ENCODE measurements at regions not wholly inside any gene's neighbourhood (a gene's known extent, or its start where the extent isn't known, plus 50 kb on each side); places are given as distances from the start of the nearest gene placed in this dataset.
A peak's percentile ranks its signal among the peaks of the same experiment; 100 is the strongest.
"Not testable (repeated sequence)": the region's sequence is repeated elsewhere in the genome, so short reads cannot be mapped to it uniquely, and the experiment has no call there.

GRCh38 chr3:5489536-5489935, 302.0 kb downstream of the EDEM1 start:
- Histone ChIP-seq H3K4me1 (no peaks in the 10 kb centered on the region), H4K20me1 (no peaks in the 10 kb centered on the region), H3K27me3 (no peaks in the 10 kb centered on the region), H3K36me3 (no peaks in the 10 kb centered on the region), H3K9me3 (replicated peaks in 1 of 11) (no peaks in the 10 kb centered on the region), H3K4me2 (no peak overlapping the region), H3K9ac (no peak overlapping the region), H3K4me3 (no peak overlapping the region), H3K27ac (no peak overlapping the region)
- no peak for TF ChIP-seq Cebpa-rat (IDR thresholded peaks at IDR 0.05)

GRCh38 chr3:5494905-5495519, 307.5 kb downstream of the EDEM1 start:
- Histone ChIP-seq H3K36me3 (no peaks in the 10 kb centered on the region), H4K20me1 (no peaks in the 10 kb centered on the region), H3K4me3 (no peak overlapping the region), H3K9me3 (replicated peaks in 1 of 11) (no peaks in the 10 kb centered on the region), H3K27me3 (no peaks in the 10 kb centered on the region), H3K9ac (no peak overlapping the region), H3K27ac (no peak overlapping the region), H3K4me2 (no peak overlapping the region), H3K4me1 (peaks cover 0 to 11% (median 7%) of the 10 kb centered on the region in 10 experiments; a peak in 15 of 20 replicates)
- TF ChIP-seq Cebpa-rat (IDR thresholded peaks at IDR 0.05), result no peak

GRCh38 chr3:5497497-5497896, 310.0 kb downstream of the EDEM1 start:
- Histone ChIP-seq H3K27ac (no peak overlapping the region), H3K9me3 (replicated peaks in 1 of 11) (no peaks in the 10 kb centered on the region), H3K4me3 (no peak overlapping the region), H3K4me1 (peaks cover 0 to 11% (median 7%) of the 10 kb centered on the region in 10 experiments; a peak in 15 of 20 replicates), H3K4me2 (peak overlapping the region in 1 of 11 experiments; percentile 20; a peak in 1 of 22 replicates), H3K27me3 (no peaks in the 10 kb centered on the region), H3K9ac (no peak overlapping the region), H3K36me3 (no peaks in the 10 kb centered on the region), H4K20me1 (no peaks in the 10 kb centered on the region)
- TF ChIP-seq Cebpa-rat (IDR thresholded peaks at IDR 0.05), result no peak

GRCh38 chr3:5498981-5499380, 311.5 kb downstream of the EDEM1 start:
- H3K4me2 ChIP-seq, result peak overlapping the region in 3 of 11 experiments; percentile 17 to 58 (median 27); a peak in 3 of 22 replicates
- no peak overlapping the region for H3K27ac ChIP-seq
- H3K9ac ChIP-seq, result no peak overlapping the region
- H3K4me1 ChIP-seq, result peaks cover 0 to 11% (median 7%) of the 10 kb centered on the region in 10 experiments; a peak in 15 of 20 replicates
- no peaks in the 10 kb centered on the region for H3K36me3 ChIP-seq
- no peaks in the 10 kb centered on the region for H4K20me1 ChIP-seq
- H3K27me3 ChIP-seq, result no peaks in the 10 kb centered on the region
- H3K4me3 ChIP-seq, result no peak overlapping the region
- TF ChIP-seq Cebpa-rat (IDR thresholded peaks at IDR 0.05), result no peak
- H3K9me3 ChIP-seq (replicated peaks in 1 of 11), result no peaks in the 10 kb centered on the region

GRCh38 chr3:5499404-5499803, 311.9 kb downstream of the EDEM1 start:
- Histone ChIP-seq H3K4me3 (no peak overlapping the region), H4K20me1 (no peaks in the 10 kb centered on the region), H3K9ac (no peak overlapping the region), H3K4me2 (peak overlapping the region in 8 of 11 experiments; percentile 0 to 58 (median 28); a peak in 12 of 22 replicates), H3K27me3 (no peaks in the 10 kb centered on the region), H3K9me3 (replicated peaks in 1 of 11) (no peaks in the 10 kb centered on the region), H3K4me1 (peaks cover 0 to 11% (median 7%) of the 10 kb centered on the region in 10 experiments; a peak in 15 of 20 replicates), H3K36me3 (no peaks in the 10 kb centered on the region), H3K27ac (no peak overlapping the region)
- TF ChIP-seq Cebpa-rat (IDR thresholded peaks at IDR 0.05), result no peak

GRCh38 chr3:5503136-5503535, 315.6 kb downstream of the EDEM1 start:
- no peak for TF ChIP-seq Cebpa-rat (IDR thresholded peaks at IDR 0.05)
- H3K27ac ChIP-seq, result no peak overlapping the region
- H3K4me2 ChIP-seq, result no peak overlapping the region
- peaks cover 0 to 9% (median 0%) of the 10 kb centered on the region in 11 experiments; a peak in 3 of 22 replicates for H3K9me3 ChIP-seq (replicated peaks in 1 of 11)
- H3K4me1 ChIP-seq, result peaks cover 0 to 11% (median 7%) of the 10 kb centered on the region in 10 experiments; a peak in 15 of 20 replicates
- H3K4me3 ChIP-seq, result no peak overlapping the region
- no peaks in the 10 kb centered on the region for H4K20me1 ChIP-seq
- H3K36me3 ChIP-seq, result no peaks in the 10 kb centered on the region
- no peak overlapping the region for H3K9ac ChIP-seq
- H3K27me3 ChIP-seq, result no peaks in the 10 kb centered on the region

- Histone ChIP-seq H3K9me3 (replicated peaks in 1 of 11) (peaks cover 0 to 19% (median 6%) of the 10 kb centered on the region in 11 experiments; a peak in 12 of 22 replicates), H3K27me3 (no peaks in the 10 kb centered on the region), H3K4me3 (no peak overlapping the region), H3K9ac (no peak overlapping the region), H3K36me3 (no peaks in the 10 kb centered on the region), H3K4me1 (peaks cover 0 to 9% (median 7%) of the 10 kb centered on the region in 10 experiments; a peak in 15 of 20 replicates), H3K4me2 (no peak overlapping the region), H4K20me1 (no peaks in the 10 kb centered on the region), H3K27ac (no peak overlapping the region)
- no peak for TF ChIP-seq Cebpa-rat (IDR thresholded peaks at IDR 0.05)
Measured at GRCh38 chr3:5504135-5504534, 316.6 kb downstream of the EDEM1 start.

- Histone ChIP-seq H3K27ac (no peak overlapping the region), H3K9ac (no peak overlapping the region), H3K4me2 (no peak overlapping the region), H3K9me3 (replicated peaks in 1 of 11) (peaks cover 0 to 29% (median 8%) of the 10 kb centered on the region in 11 experiments; a peak in 14 of 22 replicates), H3K27me3 (no peaks in the 10 kb centered on the region), H3K36me3 (no peaks in the 10 kb centered on the region), H4K20me1 (no peaks in the 10 kb centered on the region), H3K4me1 (no peaks in the 10 kb centered on the region), H3K4me3 (no peak overlapping the region)
- TF ChIP-seq Cebpa-rat (IDR thresholded peaks at IDR 0.05), result no peak
Measured at GRCh38 chr3:5505163-5505562, 317.7 kb downstream of the EDEM1 start.

GRCh38 chr3:5505997-5506396, 318.5 kb downstream of the EDEM1 start:
- Histone ChIP-seq H3K9me3 (replicated peaks in 1 of 11) (peaks cover 0 to 32% (median 8%) of the 10 kb centered on the region in 11 experiments; a peak in 14 of 22 replicates), H3K27ac (no peak overlapping the region), H3K27me3 (no peaks in the 10 kb centered on the region), H3K4me3 (no peak overlapping the region), H3K9ac (no peak overlapping the region), H3K4me1 (no peaks in the 10 kb centered on the region), H4K20me1 (no peaks in the 10 kb centered on the region), H3K4me2 (no peak overlapping the region), H3K36me3 (no peaks in the 10 kb centered on the region)
- no peak for TF ChIP-seq Cebpa-rat (IDR thresholded peaks at IDR 0.05)

GRCh38 chr3:5508860-5509259, 321.4 kb downstream of the EDEM1 start:
- peaks cover 5 to 46% (median 17%) of the 10 kb centered on the region in 11 experiments; a peak in 19 of 22 replicates for H3K9me3 ChIP-seq (replicated peaks in 1 of 11)
- not testable (repeated sequence) for H3K4me1 ChIP-seq, H4K20me1 ChIP-seq, H3K36me3 ChIP-seq, H3K27ac ChIP-seq, H3K27me3 ChIP-seq, H3K9ac ChIP-seq, H3K4me2 ChIP-seq, H3K4me3 ChIP-seq

Measured in BLaER1 treated with 17β-estradiol and CSF1 and Interleukin-3, amounts not matched to agents 10 nM and 100 nM (cell line).